Activated CD4-positive, alpha-beta T cell treated with anti-CD3 and anti-CD28 coated beads for 24 hours (primary cell): ENCODE measurements at regions not wholly inside any gene's neighbourhood (a gene's known extent, or its start where the extent isn't known, plus 50 kb on each side); places are given as distances from the start of the nearest gene placed in this dataset.

Experiments
- DNase-seq, 2 donors: peaks; one replicate each; pipeline ENCODE4 v3.0.0-alpha.2; 2020; ENCODE audit warnings: low read depth in 2 of 2

DNA sequence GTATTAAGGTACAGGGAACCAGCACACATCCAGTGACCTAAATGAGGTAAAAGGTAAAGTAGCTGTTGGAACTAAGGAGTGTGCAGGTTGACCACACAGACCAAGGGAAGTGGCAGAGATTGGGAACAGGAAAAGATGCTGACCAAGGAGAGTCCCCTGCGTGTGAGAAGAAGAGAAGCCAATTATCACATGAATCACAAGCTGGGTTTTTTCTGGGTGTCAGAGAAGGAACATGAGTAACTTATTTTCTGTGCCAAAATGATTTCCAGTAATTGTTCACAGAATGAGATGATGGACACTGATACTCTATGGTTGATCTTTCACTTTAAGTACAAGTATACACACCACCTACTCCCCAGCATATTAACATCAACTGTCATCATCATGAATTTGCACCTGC is 130.7 kb upstream of the ACO1 start:
- DNase-seq = no peak

DNA sequence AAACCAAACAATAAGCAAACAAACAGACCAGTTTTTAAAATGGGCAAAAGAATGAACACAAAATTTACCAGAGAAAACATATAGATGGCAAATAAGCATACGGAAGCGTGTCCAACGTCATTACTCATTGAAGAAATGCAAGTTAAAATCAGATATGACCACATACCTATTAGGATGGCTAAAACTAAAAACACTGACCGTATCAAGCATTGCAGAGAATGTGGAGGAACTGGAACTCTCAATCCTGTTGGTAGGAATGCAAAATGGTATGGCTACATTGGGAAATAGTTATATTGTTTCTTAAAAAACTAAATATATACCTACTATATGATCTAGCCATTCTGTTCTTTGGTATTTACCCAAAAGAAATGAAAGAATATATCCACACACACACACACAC is 129.4 kb upstream of the ACO1 start:
- no peak for DNase-seq

DNA sequence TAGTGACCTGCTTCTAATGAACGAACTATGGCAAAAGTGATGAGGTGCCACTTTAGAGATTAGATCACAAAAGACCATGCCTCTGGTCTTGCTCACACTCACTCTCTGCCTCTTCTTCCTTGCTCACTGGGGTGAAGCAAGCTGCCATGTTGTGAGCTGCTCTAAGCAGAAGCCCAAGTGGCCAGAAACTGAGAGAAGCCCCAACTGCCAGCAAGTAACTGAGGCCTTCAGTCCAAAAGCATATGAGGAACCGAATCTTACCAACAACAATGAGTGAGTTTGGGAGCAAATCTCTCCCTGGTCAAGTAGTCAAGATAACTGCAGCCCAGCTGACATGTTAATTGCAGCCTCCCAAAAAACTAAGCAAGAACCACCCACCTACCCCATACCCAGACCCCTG is 126.0 kb upstream of the ACO1 start:
- no peak for DNase-seq

DNA sequence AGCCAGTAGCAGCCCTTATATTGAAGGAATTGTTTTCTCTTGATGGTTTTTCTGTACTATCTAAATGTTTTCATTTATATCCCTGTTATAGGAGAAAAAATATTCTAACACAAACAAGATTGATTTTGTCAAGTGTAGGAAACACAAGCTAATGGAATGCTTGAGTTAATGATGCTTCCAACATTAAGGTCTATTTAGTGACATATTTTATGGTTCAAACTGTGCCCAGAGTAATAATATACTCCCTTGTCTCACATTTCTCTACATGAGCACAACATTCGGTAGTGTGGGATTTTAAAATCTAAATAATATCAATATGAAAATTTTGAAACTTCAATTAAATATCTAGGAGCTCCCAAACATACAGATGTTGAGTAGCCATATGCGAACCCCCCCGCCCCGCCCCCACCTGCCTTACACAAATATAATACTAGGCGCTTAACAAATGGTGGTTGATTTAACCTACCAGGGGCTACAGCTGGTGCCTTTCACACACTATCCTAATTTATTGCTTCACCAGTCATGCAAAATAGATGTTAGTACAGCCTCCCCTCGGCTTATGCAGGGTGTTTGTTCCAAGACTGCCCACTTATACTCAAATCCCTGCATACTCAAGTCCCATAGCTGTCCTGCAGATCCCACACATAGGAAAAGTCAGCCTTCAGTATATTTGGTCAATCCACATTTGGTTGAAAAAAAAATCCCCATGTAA is 124.1 kb upstream of the ACO1 start:
- DNase-seq = no peak

DNA sequence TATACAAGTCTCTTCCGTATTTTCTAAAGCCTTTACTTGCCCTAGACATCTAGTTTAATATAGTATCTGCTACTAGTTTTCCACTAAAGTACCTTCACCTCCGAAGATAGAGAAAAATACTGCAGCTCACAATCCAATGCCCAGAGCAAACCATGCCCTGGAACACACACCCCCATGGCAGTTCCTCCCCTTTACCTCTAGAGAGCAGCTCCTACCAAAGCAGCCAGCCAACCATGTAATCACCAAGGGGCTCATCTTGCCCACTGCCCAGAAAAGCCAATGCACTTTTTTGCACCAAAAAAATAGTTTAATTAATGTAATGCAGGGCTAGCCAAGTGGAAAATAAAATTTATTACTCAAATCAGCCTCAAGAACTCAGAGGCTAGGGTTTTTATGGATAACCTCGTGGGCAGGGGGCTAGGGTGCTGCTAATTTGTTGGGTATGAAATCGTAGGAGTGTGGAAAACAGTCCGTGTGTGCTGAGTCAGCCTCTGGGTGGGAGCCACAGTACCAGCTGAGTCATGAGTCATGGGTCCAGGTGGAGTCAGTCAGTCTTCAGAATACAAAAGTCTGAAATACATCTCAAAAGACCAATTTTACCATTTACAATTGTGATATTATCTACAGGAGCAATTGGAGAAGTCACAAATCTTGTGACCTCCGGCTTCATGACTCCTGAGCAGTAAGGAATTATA is 120.1 kb upstream of the ACO1 start:
- DNase-seq = no peak

DNA sequence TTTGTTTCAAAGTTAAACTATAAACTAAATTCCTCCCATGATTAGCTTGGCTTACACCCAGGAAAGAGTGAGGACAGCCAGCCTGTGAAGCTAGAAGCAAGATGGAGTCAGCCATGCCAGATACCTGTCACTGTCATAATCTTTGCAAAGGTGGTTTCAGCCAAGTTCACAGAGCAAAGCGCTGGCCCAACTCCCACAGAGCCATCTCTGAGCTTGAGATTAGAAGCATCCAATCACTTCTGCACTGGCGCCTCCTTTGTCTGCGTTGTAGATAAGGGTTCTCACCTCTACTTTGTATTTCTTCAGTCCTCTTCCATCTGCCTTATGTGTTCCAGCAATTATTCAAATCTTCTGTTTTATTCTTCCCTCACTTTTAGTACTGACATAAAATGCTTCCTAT is 119.4 kb upstream of the ACO1 start:
- DNase-seq = no peak

DNA sequence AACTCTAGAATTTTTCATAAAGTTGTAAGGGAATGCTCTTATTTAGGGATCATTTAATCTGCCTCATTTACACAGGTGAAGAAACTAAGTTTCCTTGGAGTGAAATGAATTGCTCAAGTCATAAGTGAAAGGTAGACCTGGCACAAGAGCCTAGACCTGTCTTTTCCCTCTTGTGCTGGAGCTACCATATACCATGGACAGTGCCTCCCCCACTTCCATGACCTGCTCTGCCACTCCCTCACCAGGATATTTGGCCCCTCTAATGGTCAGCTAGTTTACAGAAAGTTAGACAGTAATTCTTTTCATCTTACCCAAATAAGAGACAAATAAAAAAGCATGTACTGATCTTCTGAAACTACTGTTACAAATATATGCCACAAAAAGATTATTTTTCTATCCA is 105.5 kb upstream of the ACO1 start:
- DNase-seq = no peak

DNA sequence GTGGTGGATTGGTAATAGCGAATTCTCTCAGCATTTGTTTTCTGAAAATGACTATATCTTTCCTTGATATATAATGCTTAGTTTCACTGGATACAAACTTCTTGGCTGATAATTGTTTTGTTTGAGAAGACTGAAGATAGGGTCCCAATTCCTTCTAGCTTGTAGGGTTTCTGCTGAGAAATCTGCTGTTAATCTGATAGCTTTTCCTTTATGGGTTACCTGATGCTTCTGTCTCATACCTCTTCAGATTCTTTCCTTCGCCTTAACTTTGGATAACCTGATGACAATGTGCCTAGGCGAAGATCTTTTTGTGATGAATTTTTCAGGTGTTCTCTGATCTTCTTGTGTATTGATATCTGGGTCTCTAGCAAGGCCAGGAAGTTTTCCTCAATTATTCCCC is 94.7 kb upstream of the ACO1 start:
- DNase-seq = no peak

DNA sequence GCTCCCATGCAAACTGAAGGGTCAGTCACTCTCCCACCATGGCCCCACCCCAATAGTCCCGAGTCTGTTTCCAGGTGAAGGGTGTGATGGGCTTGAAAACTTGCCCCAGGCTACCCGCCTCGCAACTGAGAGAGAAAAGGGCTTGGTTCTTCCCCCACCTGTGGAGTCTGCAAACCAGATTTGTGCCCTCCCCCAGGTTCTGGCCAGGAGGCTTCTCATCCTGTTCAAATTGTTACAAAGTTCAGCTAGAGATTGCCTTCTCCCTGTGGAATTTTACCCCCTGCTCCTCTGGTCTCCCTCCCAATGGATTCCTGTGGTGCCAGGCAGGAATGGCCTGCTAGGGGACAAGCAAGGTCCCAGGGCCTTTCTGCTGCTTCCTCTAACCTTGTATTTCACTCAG is 93.1 kb upstream of the ACO1 start:
- DNase-seq = no peak

DNA sequence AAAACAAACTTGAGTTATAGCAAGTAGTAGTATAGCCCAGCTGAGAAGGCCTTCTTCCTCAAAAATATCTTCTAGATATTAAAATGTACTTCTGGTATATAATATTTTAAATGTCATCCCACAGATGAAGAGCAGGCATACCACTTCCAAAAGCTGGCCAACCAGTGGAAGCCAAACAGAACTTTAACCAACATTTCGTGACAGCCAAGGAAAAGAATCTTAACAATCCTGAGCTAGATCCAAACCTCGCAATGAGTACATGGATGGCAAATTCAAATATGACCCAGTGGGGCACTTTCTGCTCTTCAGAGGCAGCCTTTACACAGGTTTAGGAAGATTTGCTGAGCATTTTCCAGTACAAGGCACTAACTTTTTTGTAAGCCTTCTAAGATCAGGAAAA is 91.8 kb upstream of the ACO1 start:
- no peak for DNase-seq

DNA sequence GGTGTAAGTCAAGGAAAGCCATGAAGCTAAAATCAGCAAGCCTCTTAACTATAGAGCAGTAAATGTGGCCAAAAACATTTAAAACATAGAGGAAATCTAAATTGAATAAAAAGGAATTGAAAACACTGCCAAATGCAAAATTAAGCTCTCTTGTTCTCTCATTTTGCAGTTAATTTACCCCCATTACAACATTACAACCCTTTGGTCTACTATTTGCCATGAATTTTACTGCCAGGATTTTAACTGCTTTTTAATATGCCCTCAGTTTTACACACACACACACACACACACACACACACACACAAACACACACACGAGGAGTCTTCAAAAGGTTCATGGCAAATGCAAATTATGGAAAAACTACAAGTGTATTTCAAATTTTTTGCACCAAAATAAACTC is 91.4 kb upstream of the ACO1 start:
- DNase-seq = no peak

DNA sequence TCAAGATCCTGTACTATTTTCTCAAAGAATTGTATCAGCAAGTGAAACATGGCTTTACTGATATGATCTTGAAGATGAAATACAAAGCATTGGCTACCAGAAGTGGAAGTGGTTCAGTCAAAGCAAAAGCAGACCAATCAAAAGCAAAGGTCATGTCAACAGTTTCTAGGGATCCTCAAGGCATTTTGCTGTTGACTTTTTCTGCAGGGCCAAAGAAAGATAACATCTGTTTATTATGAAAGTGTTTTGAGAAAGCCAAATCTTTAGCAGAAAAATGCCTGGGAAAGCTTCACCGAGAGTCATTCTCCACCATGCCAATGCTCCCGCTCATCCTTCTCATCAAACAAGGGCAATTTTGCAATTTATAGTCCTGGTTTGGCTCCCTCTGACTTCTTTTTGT is 90.3 kb upstream of the ACO1 start:
- no peak for DNase-seq

DNA sequence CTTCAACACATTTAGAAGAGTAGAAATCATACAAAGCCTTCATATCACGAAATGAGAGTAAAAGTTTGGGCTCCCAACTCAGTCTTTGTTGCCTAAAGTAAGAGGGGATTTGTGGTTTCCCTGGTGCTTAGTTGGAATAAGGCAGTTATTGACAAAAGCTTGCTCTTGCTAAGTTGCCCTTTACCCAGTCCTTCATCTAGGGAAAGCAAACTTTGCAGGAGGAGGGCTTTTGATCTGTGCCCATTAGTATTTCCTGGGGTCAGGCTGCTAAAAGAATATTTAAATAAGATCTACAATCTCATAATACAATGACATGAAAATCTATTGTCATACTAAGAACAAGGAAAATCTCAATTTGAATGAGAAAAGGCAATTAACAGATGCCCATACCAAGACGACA is 84.1 kb upstream of the ACO1 start:
- DNase-seq = no peak

DNA sequence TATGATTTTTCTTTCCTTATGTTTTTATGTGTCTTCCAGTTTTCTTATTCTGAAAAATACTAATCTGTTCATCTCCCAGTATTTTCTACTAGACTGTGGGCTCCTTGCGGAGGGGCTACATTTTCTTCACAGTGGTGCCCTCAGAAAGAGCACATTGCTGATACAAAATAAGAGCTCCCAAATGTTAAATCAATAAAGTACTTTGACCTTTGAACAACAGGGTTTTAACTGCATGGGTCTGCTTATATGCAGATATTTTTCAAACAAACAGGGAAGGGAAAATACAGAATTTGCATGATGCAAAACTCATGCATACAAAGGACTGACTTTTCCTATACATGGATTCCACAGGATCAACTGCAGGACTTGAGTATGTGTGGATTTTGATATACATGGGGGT is 79.9 kb upstream of the ACO1 start:
- DNase-seq = no peak

DNA sequence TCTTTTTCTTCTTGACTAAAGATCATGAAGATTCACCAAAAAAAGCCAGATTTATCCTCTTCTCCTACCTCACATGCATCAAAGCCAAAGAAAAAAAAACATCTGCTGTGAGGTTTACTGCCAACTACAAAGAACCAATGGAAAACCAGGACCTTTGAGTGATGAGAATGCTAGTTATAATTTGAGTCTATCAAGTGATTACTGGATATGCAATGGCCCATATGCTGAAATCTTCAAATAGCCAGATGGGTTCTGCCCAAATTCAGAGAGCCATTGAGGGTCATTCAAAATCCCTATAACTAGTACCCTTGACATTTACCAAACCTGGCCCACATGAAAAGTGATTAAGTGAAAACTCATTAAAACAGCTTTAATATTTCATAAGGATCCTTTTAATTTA is 78.4 kb upstream of the ACO1 start:
- no peak for DNase-seq

DNA sequence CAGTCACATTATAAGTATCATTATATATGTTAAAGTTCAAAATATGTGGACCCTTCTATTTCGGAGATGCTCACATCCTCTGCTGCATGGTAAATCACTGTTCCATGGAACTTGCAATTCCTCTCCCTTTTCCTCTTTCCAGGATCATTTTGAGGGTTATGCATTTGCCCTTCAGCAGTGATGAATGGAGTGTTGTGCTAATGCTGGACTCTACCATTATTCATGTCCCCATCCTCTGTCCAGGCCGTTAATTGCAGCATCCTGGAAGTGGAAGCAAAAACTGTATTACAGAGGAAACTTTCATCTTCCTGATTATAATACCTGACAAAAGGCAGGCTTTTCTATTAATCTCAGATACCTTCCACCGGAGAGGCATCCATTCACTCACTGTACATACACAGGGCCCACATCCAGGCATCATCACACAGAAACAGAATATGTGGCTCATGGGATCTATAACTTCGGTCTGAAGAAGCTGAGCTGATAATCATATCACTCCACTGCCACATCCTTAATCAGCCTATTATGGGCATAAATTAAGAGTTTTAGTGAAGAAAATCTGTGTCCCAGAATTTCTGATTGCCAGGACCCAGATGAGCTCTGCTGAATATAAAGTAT is 65.0 kb upstream of the ACO1 start:
- DNase-seq = no peak

DNA sequence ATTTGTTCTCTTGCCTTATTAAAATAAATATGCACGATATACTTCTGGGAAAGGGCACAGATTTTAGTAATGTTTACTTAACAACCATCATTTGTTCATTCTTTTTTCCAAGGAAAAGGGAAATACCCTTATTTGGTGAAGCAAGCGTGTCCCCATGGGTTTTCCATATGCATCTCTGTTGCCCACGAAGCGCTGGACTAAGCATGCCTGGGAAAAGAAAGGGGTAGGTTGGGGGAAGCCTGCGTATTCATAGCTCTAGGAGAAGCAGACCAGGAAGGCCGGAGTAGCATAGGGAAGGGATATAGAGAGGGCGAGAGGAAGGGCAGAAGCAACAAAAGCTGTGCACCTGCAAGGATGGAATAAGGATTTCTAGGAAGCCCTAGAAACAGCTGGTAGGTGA is 61.8 kb upstream of the ACO1 start:
- DNase-seq = no peak

DNA sequence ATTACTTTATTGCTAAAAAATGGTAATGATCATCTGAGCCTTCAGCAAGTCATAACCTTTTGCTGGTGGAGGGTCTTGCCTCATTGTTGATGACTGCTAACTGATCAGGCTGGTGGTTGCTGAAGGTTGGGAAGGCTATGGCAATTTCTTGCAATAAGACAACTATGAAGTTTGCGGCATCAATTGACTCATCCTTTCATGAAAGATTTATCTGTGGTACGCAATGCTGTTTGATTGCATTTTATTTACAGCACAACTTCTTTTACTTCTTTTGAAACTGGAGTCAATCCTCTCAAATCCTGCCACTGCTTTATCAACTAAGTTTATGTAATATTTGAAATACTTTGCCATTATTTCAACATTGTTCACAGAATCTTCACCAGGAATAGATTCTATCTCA is 58.3 kb upstream of the ACO1 start:
- no peak for DNase-seq

DNA sequence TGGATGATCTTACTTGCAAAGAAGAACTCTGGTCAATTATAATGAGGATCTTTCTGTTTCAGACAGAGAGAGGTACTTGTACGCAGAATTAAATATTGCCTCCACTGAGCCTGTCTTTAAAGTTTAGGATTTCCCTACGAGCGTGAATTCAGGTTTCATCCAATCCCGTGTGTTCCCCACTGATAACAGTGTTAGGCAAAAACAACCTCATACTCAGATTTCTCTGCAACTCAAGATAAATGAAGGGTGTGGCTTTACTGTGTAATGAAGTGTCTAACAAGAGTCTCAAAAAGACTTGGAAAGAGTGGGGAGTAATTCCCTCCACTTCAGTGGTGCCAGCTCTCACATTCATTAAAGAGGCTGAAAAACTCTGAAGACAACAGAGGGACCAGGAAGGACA is 53.2 kb upstream of the ACO1 start:
- DNase-seq = no peak

DNA sequence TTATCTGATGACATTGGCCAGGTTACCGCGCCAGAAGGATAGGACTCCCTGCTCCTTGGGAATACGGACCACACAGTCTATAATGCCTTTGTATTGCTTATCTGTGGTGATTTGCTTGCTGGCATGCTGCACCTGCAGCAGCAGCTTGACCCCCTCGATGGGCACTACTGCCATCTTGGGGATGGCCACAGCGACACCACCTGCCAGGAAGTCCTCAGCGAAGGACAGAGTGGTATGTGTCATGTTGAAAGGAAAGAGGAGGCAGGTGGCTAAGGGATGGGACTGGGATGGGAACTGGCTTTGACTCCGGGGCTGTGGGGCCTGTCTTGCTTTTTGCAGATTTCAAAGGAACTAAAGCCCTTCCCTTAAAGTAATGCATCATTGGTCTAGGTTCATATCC is 50.3 kb upstream of the ACO1 start:
- DNase-seq = no peak
